ENCODE measurements at regions not wholly inside any gene's neighbourhood (a gene's known extent, or its start where the extent isn't known, plus 50 kb on each side); places are given as distances from the start of the nearest gene placed in this dataset.

- DNase-seq = peak; percentile 28
- H3K9me3 ChIP-seq (ENCODE audit: severe bottlenecking) = no peaks in the 10 kb centered on the region
- no peak overlapping the region for H3K27ac ChIP-seq
- TF ChIP-seq, protein P1, sequence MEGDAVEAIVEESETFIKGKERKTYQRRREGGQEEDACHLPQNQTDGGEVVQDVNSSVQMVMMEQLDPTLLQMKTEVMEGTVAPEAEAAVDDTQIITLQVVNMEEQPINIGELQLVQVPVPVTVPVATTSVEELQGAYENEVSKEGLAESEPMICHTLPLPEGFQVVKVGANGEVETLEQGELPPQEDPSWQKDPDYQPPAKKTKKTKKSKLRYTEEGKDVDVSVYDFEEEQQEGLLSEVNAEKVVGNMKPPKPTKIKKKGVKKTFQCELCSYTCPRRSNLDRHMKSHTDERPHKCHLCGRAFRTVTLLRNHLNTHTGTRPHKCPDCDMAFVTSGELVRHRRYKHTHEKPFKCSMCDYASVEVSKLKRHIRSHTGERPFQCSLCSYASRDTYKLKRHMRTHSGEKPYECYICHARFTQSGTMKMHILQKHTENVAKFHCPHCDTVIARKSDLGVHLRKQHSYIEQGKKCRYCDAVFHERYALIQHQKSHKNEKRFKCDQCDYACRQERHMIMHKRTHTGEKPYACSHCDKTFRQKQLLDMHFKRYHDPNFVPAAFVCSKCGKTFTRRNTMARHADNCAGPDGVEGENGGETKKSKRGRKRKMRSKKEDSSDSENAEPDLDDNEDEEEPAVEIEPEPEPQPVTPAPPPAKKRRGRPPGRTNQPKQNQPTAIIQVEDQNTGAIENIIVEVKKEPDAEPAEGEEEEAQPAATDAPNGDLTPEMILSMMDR (IDR thresholded peaks at IDR 0.05; ENCODE audit: low read depth, low read length) = peak; percentile 50
- H3K36me3 ChIP-seq = no peaks in the 10 kb centered on the region
- H3K27me3 ChIP-seq (ENCODE audit: insufficient read depth, low read depth, severe bottlenecking) = no peaks in the 10 kb centered on the region
- no peak overlapping the region for H3K4me3 ChIP-seq (ENCODE audit: low read depth, low read length)
These were observed 255.7 kb downstream of the MBNL1 start for GRCh38 chr3:152524198-152525140.

- H3K9me3 ChIP-seq (ENCODE audit: severe bottlenecking) = no peaks in the 10 kb centered on the region
- H3K4me3 ChIP-seq (ENCODE audit: low read depth, low read length) = no peak overlapping the region
- H3K27ac ChIP-seq = no peak overlapping the region
- H3K36me3 ChIP-seq = no peaks in the 10 kb centered on the region
- DNase-seq = no peak
- no peaks in the 10 kb centered on the region for H3K27me3 ChIP-seq (ENCODE audit: insufficient read depth, low read depth, severe bottlenecking)
- TF ChIP-seq, protein P1 (IDR thresholded peaks at IDR 0.05; ENCODE audit: low read depth, low read length) = no peak
These were observed 263.0 kb downstream of the MBNL1 start for GRCh38 chr3:152531717-152532116.

- TF ChIP-seq, protein P1 (IDR thresholded peaks at IDR 0.05; ENCODE audit: low read depth, low read length) = no peak
- H3K4me3 ChIP-seq (ENCODE audit: low read depth, low read length) = no peak overlapping the region
- no peaks in the 10 kb centered on the region for H3K27me3 ChIP-seq (ENCODE audit: insufficient read depth, low read depth, severe bottlenecking)
- no peak for DNase-seq
- no peak overlapping the region for H3K27ac ChIP-seq
- no peaks in the 10 kb centered on the region for H3K36me3 ChIP-seq
- no peaks in the 10 kb centered on the region for H3K9me3 ChIP-seq (ENCODE audit: severe bottlenecking)
These were observed 269.8 kb downstream of the MBNL1 start for GRCh38 chr3:152538518-152538917.

DNA sequence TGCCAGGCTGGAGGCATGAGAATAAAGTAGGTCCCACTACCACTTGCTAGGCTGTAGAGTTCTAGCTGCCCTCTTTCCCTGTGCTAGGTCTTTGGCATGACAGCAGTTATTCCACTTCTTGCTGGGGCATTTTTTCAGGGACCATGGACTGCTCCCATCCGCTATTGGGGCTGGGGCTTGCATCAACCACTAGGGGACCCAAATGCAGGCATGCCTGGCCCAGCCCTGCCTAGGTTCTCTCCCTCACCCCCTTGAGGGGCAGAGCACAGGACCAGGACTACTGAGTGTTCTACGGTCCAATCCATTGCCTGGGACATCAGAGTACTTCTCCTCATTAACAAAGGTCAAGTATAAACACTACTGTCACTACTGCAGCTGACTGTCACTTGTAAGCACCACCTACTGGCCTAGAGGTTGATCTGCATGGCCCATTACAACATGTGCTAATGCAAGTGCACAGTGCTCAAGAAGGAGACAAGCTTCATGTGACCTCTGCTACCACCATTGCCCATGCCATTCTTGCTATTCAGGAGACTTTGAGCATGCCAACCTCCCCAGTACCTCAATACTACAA, 270.5 kb downstream of the MBNL1 start:
- Histone ChIP-seq H3K27ac (no peak overlapping the region), H3K36me3 (no peaks in the 10 kb centered on the region), H3K4me3 (ENCODE audit: low read depth, low read length) (no peak overlapping the region), H3K9me3 (ENCODE audit: severe bottlenecking) (no peaks in the 10 kb centered on the region), H3K27me3 (ENCODE audit: insufficient read depth, low read depth, severe bottlenecking) (no peaks in the 10 kb centered on the region)
- DNase-seq = no peak
- TF ChIP-seq, protein P1 (IDR thresholded peaks at IDR 0.05; ENCODE audit: low read depth, low read length) = peak; percentile 19; the same call in 1 of the 2 replicates

DNA sequence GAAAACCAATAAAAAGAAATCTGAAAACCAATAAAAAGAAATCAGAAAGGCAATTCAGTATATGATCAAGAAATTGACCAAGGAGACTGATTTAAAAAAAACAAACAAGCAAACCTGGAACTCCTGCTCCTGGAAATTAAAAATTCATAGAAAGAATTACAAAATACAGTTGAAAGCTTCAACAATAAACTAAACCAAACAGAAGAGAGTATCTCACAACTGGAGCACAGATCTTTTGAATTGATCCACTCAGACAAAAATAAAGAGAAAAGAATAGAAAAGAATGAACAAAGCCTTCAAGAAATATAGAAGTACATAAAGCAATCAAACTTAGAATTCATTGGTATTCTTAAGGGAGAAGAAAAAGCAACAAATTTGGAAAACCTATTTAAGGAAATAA, 271.4 kb downstream of the MBNL1 start:
- no peaks in the 10 kb centered on the region for H3K9me3 ChIP-seq (ENCODE audit: severe bottlenecking)
- no peaks in the 10 kb centered on the region for H3K36me3 ChIP-seq
- no peak overlapping the region for H3K4me3 ChIP-seq (ENCODE audit: low read depth, low read length)
- H3K27me3 ChIP-seq (ENCODE audit: insufficient read depth, low read depth, severe bottlenecking) = no peaks in the 10 kb centered on the region
- H3K27ac ChIP-seq = no peak overlapping the region
- DNase-seq = no peak
- TF ChIP-seq, protein P1 (IDR thresholded peaks at IDR 0.05; ENCODE audit: low read depth, low read length) = no peak

Measured in WERI-Rb-1 (cell line).